Skeletal muscle tissue (tissue), 3 donors: ENCODE measurements at regions not wholly inside any gene's neighbourhood (a gene's known extent, or its start where the extent isn't known, plus 50 kb on each side); places are given as distances from the start of the nearest gene placed in this dataset.
"Not testable (repeated sequence)": the region's sequence is repeated elsewhere in the genome, so short reads cannot be mapped to it uniquely, and the experiment has no call there.

Experiments
- H3K27ac ChIP-seq: one replicate; pipeline ENCODE4 v1.7.0; 2013; ENCODE audit warnings: mild to moderate bottlenecking, low read depth, low read length, inconsistent platforms
- H3K27me3 ChIP-seq, 3 donors: one replicate each; pipeline ENCODE4 v1.7.0; 2013; ENCODE audit warnings: low read length in 3 of 3; ENCODE audit not compliant: control insufficient read depth in 3 of 3, insufficient read depth in 3 of 3
- H3K36me3 ChIP-seq, 3 donors: one replicate each; pipeline ENCODE4 v1.7.0; 2013; ENCODE audit warnings: low read length in 3 of 3; ENCODE audit not compliant: control insufficient read depth in 3 of 3, insufficient read depth in 3 of 3
- H3K4me1 ChIP-seq, 3 donors: one replicate each; pipeline ENCODE4 v1.7.0; 2013; ENCODE audit warnings: low read length in 3 of 3, mild to moderate bottlenecking in 3 of 3; ENCODE audit not compliant: control insufficient read depth in 3 of 3, insufficient read depth in 3 of 3
- H3K4me3 ChIP-seq, 3 donors: one replicate each; pipeline ENCODE4 v1.7.0; 2013; ENCODE audit warnings: low read length in 3 of 3
- H3K9ac ChIP-seq, 3 donors: one replicate each; pipeline ENCODE4 v1.7.0; 2013; ENCODE audit warnings: low read length in 3 of 3, mild to moderate bottlenecking in 3 of 3, moderate library complexity in 2 of 3, low read depth in 1 of 3
- H3K9me3 ChIP-seq, 3 donors: one replicate each; pipeline ENCODE4 v1.7.0; 2013; ENCODE audit warnings: low read length in 3 of 3; ENCODE audit not compliant: control insufficient read depth in 3 of 3
- donor health status: Osteomylitis.

GRCh38 chr2:175726223-175726622, 275.8 kb downstream of the LNPK start:
- Histone ChIP-seq H3K4me1 (no peaks in the 10 kb centered on the region), H3K36me3 (no peaks in the 10 kb centered on the region), H3K9ac (no peak overlapping the region), H3K4me3 (no peak overlapping the region), H3K27me3 (no peaks in the 10 kb centered on the region), H3K9me3 (no peaks in the 10 kb centered on the region), H3K27ac (no peak overlapping the region)

DNA sequence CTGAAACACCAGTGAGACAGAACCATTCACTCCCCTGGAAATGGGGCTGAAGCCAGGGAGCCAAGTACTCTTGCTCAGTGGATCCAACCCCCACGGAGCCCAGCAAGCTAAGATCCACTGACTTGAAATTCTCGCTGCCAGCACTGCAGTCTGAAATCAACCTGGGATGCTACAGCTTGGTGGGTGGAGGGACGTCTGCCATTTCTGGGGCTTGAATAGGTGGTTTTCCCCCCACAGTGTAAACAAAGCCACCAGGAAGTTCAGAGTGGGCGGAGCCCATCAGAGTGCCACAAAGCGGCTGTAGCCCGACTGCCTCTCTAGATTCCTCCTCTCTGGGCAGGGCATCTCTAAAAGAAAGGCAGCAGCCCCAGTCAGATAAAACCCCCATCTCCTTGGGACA, 292.8 kb downstream of the LNPK start:
- Histone ChIP-seq H3K27me3 (peaks cover 0 to 5% (median 0%) of the 10 kb centered on the region in 3 donors), H3K4me1 (no peaks in the 10 kb centered on the region), H3K36me3 (no peaks in the 10 kb centered on the region), H3K9ac (no peak overlapping the region), H3K4me3 (no peak overlapping the region), H3K27ac (no peak overlapping the region), H3K9me3 (no peaks in the 10 kb centered on the region)

DNA sequence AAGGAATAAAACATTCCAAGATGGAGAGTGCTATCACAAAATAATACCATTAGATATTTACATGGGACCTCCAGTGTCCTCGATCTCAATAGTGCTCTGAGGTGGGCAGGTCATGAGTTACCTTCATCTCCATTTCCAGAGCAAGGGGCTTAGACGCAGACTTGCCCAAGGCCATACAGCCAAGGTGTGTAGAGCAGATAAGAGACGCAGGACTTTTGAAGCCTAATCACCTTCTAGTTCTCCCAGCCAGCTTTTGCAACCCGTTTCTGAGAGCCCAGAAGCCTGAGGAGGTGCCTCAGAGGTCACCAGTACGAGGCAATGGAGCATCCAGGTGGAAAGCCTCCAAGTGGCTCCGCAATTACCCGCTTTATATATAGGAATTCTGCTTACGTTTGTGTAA, 294.7 kb downstream of the LNPK start:
- Histone ChIP-seq H3K27me3 (peaks cover 0 to 5% (median 0%) of the 10 kb centered on the region in 3 donors), H3K4me1 (no peaks in the 10 kb centered on the region), H3K36me3 (no peaks in the 10 kb centered on the region), H3K9ac (no peak overlapping the region), H3K4me3 (no peak overlapping the region), H3K9me3 (no peaks in the 10 kb centered on the region), H3K27ac (no peak overlapping the region)

DNA sequence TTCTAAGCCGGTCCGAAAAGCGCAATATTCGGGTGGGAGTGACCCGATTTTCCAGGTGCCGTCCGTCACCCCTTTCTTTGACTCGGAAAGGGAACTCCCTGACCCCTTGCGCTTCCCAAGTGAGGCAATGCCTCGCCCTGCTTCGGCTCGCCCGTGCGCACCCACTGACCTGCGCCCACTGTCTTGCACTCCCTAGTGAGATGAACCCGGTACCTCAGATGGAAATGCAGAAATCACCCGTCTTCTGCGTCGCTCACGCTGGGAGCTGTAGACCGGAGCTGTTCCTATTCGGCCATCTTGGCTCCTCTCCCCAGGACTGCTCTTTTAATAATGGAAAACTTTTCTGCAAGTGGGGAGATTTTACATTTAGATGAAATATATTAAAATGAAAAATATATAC, 297.5 kb downstream of the LNPK start:
- not testable (repeated sequence) for H3K4me3 ChIP-seq, H3K36me3 ChIP-seq, H3K27me3 ChIP-seq, H3K4me1 ChIP-seq, H3K27ac ChIP-seq, H3K9me3 ChIP-seq, H3K9ac ChIP-seq

DNA sequence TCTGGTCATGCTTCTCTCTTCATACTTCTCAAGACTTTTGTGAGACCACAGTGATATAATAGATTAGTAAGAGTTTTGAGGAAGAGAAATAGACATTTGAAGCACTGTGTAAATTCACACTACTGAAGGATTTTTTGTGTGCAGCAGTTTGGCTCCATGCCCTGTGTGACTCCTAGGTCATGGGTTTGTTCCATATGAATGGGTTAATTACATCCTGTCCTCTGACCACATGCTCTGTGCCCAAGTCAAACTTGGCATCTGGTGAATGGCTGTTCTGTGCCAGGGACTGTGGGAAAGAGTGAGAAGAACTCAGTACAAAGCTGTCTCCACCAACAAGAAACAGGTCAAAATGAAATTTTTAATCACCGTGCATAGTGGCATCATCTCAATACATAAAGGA, 304.0 kb downstream of the LNPK start:
- Histone ChIP-seq H3K9ac (no peak overlapping the region), H3K4me3 (no peak overlapping the region), H3K9me3 (no peaks in the 10 kb centered on the region), H3K36me3 (no peaks in the 10 kb centered on the region), H3K4me1 (no peaks in the 10 kb centered on the region), H3K27ac (no peak overlapping the region), H3K27me3 (peaks cover 0 to 4% (median 0%) of the 10 kb centered on the region in 3 donors)

GRCh38 chr2:175690113-175690837, 311.8 kb downstream of the LNPK start:
- H3K4me3 ChIP-seq: no peak overlapping the region
- H3K36me3 ChIP-seq: no peaks in the 10 kb centered on the region
- H3K4me1 ChIP-seq: no peaks in the 10 kb centered on the region
- no peak overlapping the region for H3K9ac ChIP-seq
- no peak overlapping the region for H3K27ac ChIP-seq
- no peaks in the 10 kb centered on the region for H3K9me3 ChIP-seq
- peaks cover 2 to 13% (median 9%) of the 10 kb centered on the region in 3 donors for H3K27me3 ChIP-seq

DNA sequence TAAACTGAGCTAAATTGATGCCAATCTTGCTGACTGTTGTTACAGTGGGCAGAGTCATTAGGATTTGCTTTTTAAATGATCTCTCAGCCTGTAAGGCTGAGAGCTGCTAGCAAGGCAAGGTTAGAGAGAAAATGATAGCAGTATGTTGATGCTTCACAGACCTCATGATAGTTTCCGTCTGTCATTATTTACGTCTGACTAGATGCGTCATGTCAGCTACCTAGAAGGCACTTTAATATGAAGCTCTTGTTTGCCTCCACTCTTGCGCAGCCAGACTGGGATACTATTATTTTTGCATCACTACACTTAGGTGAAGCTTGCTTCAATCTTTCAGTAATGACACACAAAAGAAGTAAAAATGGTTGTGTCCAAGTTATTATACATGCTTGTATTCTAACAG, 313.8 kb downstream of the LNPK start:
- H3K4me1 ChIP-seq: no peaks in the 10 kb centered on the region
- no peaks in the 10 kb centered on the region for H3K36me3 ChIP-seq
- H3K9me3 ChIP-seq: no peaks in the 10 kb centered on the region
- H3K27ac ChIP-seq: no peak overlapping the region
- peaks cover 9 to 10% (median 9%) of the 10 kb centered on the region in 3 donors for H3K27me3 ChIP-seq
- H3K9ac ChIP-seq: no peak overlapping the region
- no peak overlapping the region for H3K4me3 ChIP-seq

- H3K27ac ChIP-seq: no peak overlapping the region
- H3K4me3 ChIP-seq: no peak overlapping the region
- no peaks in the 10 kb centered on the region for H3K4me1 ChIP-seq
- no peak overlapping the region for H3K9ac ChIP-seq
- H3K27me3 ChIP-seq: peaks cover 10 to 17% (median 11%) of the 10 kb centered on the region in 3 donors
- no peaks in the 10 kb centered on the region for H3K9me3 ChIP-seq
- no peaks in the 10 kb centered on the region for H3K36me3 ChIP-seq
Observed at GRCh38 chr2:175687465-175687864, 314.6 kb downstream of the LNPK start.

GRCh38 chr2:175686002-175686401, 316.1 kb downstream of the LNPK start:
- H3K4me1 ChIP-seq: no peaks in the 10 kb centered on the region
- no peak overlapping the region for H3K4me3 ChIP-seq
- peaks cover 10 to 17% (median 11%) of the 10 kb centered on the region in 3 donors for H3K27me3 ChIP-seq
- no peak overlapping the region for H3K9ac ChIP-seq
- no peaks in the 10 kb centered on the region for H3K36me3 ChIP-seq
- no peak overlapping the region for H3K27ac ChIP-seq
- H3K9me3 ChIP-seq: no peaks in the 10 kb centered on the region

GRCh38 chr2:175684466-175684865, 317.6 kb downstream of the LNPK start:
- Histone ChIP-seq H3K4me1 (no peaks in the 10 kb centered on the region), H3K9me3 (no peaks in the 10 kb centered on the region), H3K27ac (no peak overlapping the region), H3K27me3 (peaks cover 11 to 17% (median 13%) of the 10 kb centered on the region in 3 donors), H3K36me3 (no peaks in the 10 kb centered on the region), H3K9ac (no peak overlapping the region), H3K4me3 (no peak overlapping the region)
